ENCODE measurements at regions not wholly inside any gene's neighbourhood (a gene's known extent, or its start where the extent isn't known, plus 50 kb on each side); places are given as distances from the start of the nearest gene placed in this dataset.

DNA sequence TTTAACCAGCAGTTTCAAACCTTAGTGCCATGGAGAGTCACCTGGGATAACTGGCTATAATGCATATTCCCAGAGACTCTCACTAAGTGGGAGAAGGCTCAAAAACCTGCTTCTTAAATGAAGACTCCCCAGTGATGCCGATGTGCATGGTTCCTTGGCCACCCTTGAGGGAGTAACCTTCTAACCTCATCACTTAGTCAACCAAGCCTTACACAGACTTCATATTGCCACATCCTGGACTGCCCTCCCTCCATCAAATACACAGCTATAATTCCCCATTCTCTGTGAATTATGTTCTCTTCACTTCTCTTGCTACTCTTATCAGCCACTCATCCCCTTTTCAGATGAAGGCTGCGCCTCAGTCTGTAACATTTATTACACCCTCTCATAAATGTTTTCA, 462.9 kb upstream of the RGPD4 start:
- Histone ChIP-seq H3K4me2 (ENCODE audit: insufficient read depth, low read length) (no peak overlapping the region), H3K27ac (ENCODE audit: low read length) (no peak overlapping the region), H3K4me1 (ENCODE audit: insufficient read depth, low read length) (no peaks in the 10 kb centered on the region), H3K36me3 (ENCODE audit: insufficient read depth, low read length) (no peaks in the 10 kb centered on the region), H3K79me2 (ENCODE audit: insufficient read depth, low read length) (no peaks in the 10 kb centered on the region), H3K9me3 (ENCODE audit: insufficient read depth, low read length, severe bottlenecking) (no peaks in the 10 kb centered on the region), H2AFZ (ENCODE audit: low read depth, low read length) (no peak overlapping the region), H3K9ac (ENCODE audit: low read depth, low read length) (no peak overlapping the region), H4K20me1 (ENCODE audit: insufficient read depth, low read length) (no peaks in the 10 kb centered on the region), H3K27me3 (ENCODE audit: insufficient read depth, low read length, poor library complexity) (no peaks in the 10 kb centered on the region), H3K4me3 (ENCODE audit: low read depth in 1 of 2, low read length in 2 of 2) (no peak overlapping the region)
- no peak for DNase-seq
- TF ChIP-seq, protein P1, sequence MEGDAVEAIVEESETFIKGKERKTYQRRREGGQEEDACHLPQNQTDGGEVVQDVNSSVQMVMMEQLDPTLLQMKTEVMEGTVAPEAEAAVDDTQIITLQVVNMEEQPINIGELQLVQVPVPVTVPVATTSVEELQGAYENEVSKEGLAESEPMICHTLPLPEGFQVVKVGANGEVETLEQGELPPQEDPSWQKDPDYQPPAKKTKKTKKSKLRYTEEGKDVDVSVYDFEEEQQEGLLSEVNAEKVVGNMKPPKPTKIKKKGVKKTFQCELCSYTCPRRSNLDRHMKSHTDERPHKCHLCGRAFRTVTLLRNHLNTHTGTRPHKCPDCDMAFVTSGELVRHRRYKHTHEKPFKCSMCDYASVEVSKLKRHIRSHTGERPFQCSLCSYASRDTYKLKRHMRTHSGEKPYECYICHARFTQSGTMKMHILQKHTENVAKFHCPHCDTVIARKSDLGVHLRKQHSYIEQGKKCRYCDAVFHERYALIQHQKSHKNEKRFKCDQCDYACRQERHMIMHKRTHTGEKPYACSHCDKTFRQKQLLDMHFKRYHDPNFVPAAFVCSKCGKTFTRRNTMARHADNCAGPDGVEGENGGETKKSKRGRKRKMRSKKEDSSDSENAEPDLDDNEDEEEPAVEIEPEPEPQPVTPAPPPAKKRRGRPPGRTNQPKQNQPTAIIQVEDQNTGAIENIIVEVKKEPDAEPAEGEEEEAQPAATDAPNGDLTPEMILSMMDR (IDR thresholded peaks at IDR 0.05; ENCODE audit: borderline replicate concordance, extremely low read depth, low read length, poor library complexity, severe bottlenecking): no peak
- no peak for TF ChIP-seq EZH2 (IDR thresholded peaks at IDR 0.05; ENCODE audit: borderline replicate concordance, low read depth, low read length, severe bottlenecking)
- ATAC-seq (ENCODE audit: insufficient read depth, low read depth): no peak

DNA sequence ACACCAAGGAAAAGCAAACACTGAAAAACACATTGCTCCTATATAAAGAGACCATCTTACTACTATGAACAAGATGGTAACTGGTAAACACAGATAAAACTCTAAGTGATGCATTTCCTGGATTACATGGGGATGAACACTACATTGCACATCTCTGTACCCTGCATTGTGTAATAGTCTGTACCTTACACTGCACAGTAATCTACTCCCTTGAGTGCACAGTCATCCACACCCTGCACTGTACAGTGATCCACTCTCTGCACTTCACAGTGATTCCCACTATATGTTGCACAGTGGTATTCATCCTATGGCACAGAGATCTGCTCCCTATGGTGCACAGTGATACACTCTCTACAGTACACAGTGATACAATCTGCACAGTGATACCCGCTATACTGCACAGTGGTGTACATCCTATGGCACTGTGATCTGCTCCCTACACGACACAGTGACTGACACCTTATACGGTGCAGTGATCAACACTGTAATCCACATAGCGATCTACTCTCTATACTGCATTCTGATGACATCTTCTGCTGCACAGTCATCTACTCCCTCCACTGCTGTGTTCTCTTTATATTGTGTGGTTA, 462.2 kb upstream of the RGPD4 start:
- ATAC-seq (ENCODE audit: insufficient read depth, low read depth): no peak
- Histone ChIP-seq H3K27me3 (ENCODE audit: insufficient read depth, low read length, poor library complexity) (no peaks in the 10 kb centered on the region), H3K27ac (ENCODE audit: low read length) (no peak overlapping the region)

DNA sequence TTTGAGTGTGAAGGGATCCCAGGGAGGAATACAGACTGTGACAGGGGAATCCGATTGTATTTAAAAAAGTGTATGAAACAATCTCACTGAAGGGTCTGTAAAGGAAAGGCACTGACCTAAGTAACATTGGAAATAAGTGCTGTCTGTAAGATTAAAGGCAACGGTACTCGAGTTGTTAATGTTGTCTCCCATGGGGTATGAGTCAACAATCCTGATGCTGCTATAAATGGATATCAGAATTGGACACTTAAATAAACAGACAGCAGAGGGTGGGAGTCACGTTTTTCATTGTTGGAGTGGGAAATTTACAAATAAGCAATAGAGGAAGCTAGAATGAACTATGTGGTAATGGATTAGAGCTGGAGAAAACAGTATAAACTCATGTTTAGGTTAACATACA, 452.4 kb upstream of the RGPD4 start:
- DNase-seq: no peak

More for the DNA sequence above, 462.2 kb upstream of the RGPD4 start:
- Histone ChIP-seq H3K79me2 (ENCODE audit: insufficient read depth, low read length) (no peaks in the 10 kb centered on the region), H4K20me1 (ENCODE audit: insufficient read depth, low read length) (no peaks in the 10 kb centered on the region), H3K9ac (ENCODE audit: low read depth, low read length) (no peak overlapping the region), H3K4me1 (ENCODE audit: insufficient read depth, low read length) (no peaks in the 10 kb centered on the region), H2AFZ (ENCODE audit: low read depth, low read length) (no peak overlapping the region), H3K9me3 (ENCODE audit: insufficient read depth, low read length, severe bottlenecking) (no peaks in the 10 kb centered on the region), H3K4me3 (ENCODE audit: low read depth in 1 of 2, low read length in 2 of 2) (no peak overlapping the region), H3K4me2 (ENCODE audit: insufficient read depth, low read length) (no peak overlapping the region), H3K36me3 (ENCODE audit: insufficient read depth, low read length) (no peaks in the 10 kb centered on the region)
- TF ChIP-seq, protein P1 (IDR thresholded peaks at IDR 0.05; ENCODE audit: borderline replicate concordance, extremely low read depth, low read length, poor library complexity, severe bottlenecking): no peak
- no peak for TF ChIP-seq EZH2 (IDR thresholded peaks at IDR 0.05; ENCODE audit: borderline replicate concordance, low read depth, low read length, severe bottlenecking)
- no peak for DNase-seq

More for the DNA sequence above, 452.4 kb upstream of the RGPD4 start:
- Histone ChIP-seq H3K4me3 (ENCODE audit: low read depth in 1 of 2, low read length in 2 of 2) (no peak overlapping the region), H3K4me2 (ENCODE audit: insufficient read depth, low read length) (no peak overlapping the region), H3K27ac (ENCODE audit: low read length) (no peak overlapping the region), H3K27me3 (ENCODE audit: insufficient read depth, low read length, poor library complexity) (no peaks in the 10 kb centered on the region), H3K79me2 (ENCODE audit: insufficient read depth, low read length) (no peaks in the 10 kb centered on the region), H2AFZ (ENCODE audit: low read depth, low read length) (no peak overlapping the region), H3K9ac (ENCODE audit: low read depth, low read length) (no peak overlapping the region), H3K9me3 (ENCODE audit: insufficient read depth, low read length, severe bottlenecking) (no peaks in the 10 kb centered on the region), H3K36me3 (ENCODE audit: insufficient read depth, low read length) (no peaks in the 10 kb centered on the region), H4K20me1 (ENCODE audit: insufficient read depth, low read length) (no peaks in the 10 kb centered on the region), H3K4me1 (ENCODE audit: insufficient read depth, low read length) (no peaks in the 10 kb centered on the region)
- ATAC-seq (ENCODE audit: insufficient read depth, low read depth): no peak
- TF ChIP-seq, protein P1 (IDR thresholded peaks at IDR 0.05; ENCODE audit: borderline replicate concordance, extremely low read depth, low read length, poor library complexity, severe bottlenecking): no peak
- TF ChIP-seq EZH2 (IDR thresholded peaks at IDR 0.05; ENCODE audit: borderline replicate concordance, low read depth, low read length, severe bottlenecking): no peak
